HCT116 (cell line): ENCODE measurements at regions not wholly inside any gene's neighbourhood (a gene's known extent, or its start where the extent isn't known, plus 50 kb on each side); places are given as distances from the start of the nearest gene placed in this dataset.

ENCODE experiments used
- CTCF ChIP-seq, 3 experiments: fragments of 200-600 bp in 1 of 3; sonication (generic) in 1 of 3; IDR thresholded peaks in 2 of 3; conservative IDR thresholded peaks in 1 of 3; 2 replicates each; pipeline ENCODE4 v1.5.1; 2012 to 2017; ENCODE audit warnings: low read depth in 2 of 3, low read length in 2 of 3, antibody characterized with exemption in 1 of 3, borderline replicate concordance in 1 of 3, control low read depth in 1 of 3, mild to moderate bottlenecking in 1 of 3, mixed read lengths in 1 of 3, mixed run types in 1 of 3, moderate library complexity in 1 of 3; ENCODE audit not compliant: insufficient read depth in 1 of 3
- ELF1 ChIP-seq: IDR thresholded peaks from 2 replicates; pipeline ENCODE4 v1.6.1; 2012; ENCODE audit warnings: low read depth, borderline replicate concordance
- JUND ChIP-seq: IDR thresholded peaks from 2 replicates; pipeline ENCODE4 v1.6.1; 2012
- MAX ChIP-seq: IDR thresholded peaks from 2 replicates; pipeline ENCODE4 v1.6.1; 2012
- POLR2A ChIP-seq: IDR thresholded peaks from 2 replicates; pipeline ENCODE4 v1.7.0; 2011; ENCODE audit warnings: borderline replicate concordance; ENCODE audit not compliant: insufficient read depth, insufficient read length; ENCODE audit errors: extremely low read depth
- POLR2AphosphoS5 ChIP-seq: IDR thresholded peaks from 2 replicates; pipeline ENCODE4 v1.6.1; 2011; ENCODE audit warnings: mild to moderate bottlenecking, low read depth, low read length, moderate library complexity
- SIN3A ChIP-seq: IDR thresholded peaks from 2 replicates; pipeline ENCODE4 v1.6.1; 2012; ENCODE audit warnings: low read depth
- TCF7L2 ChIP-seq: IDR thresholded peaks from 2 replicates; pipeline ENCODE4 v1.7.0; 2011; ENCODE audit warnings: borderline replicate concordance, inconsistent platforms; ENCODE audit not compliant: insufficient read depth, insufficient read length; ENCODE audit errors: extremely low read depth

- TF ChIP-seq CTCF (IDR thresholded peaks at IDR 0.05 in 2 of 3, conservative IDR thresholded peaks at IDR 0.05 in 1 of 3; ENCODE audit: borderline replicate concordance in 1 of 3, insufficient read depth in 1 of 3, low read depth in 2 of 3, low read length in 2 of 3), result no peak
- no peak for TF ChIP-seq ELF1
- TF ChIP-seq TCF7L2, result no peak
- no peak for TF ChIP-seq JUND
- no peak for TF ChIP-seq MAX
- TF ChIP-seq POLR2AphosphoS5, result no peak
- TF ChIP-seq POLR2A, result no peak
- TF ChIP-seq SIN3A, result no peak
Observed at GRCh38 chr18:41860987-41861386, 94.0 kb upstream of the PIK3C3 start.
